Bronchial epithelial cell (primary cell): ENCODE measurements at regions not wholly inside any gene's neighbourhood (a gene's known extent, or its start where the extent isn't known, plus 50 kb on each side); places are given as distances from the start of the nearest gene placed in this dataset.
A peak's percentile ranks its signal among the peaks of the same experiment; 100 is the strongest.

Experiments
- DNase-seq: peaks from one replicate; pipeline ENCODE4 v3.0.0-alpha.2; 2010; ENCODE audit warnings: low read depth
- FAIRE-seq: peaks from 2 replicates; lab custom pipeline; 2011; peaks lifted over from hg19 to GRCh38; lab: Jason Lieb, UNC
- H3K27me3 ChIP-seq: 2 replicates; pipeline ENCODE4 v1.5.1; 2011; ENCODE audit warnings: low read length; ENCODE audit not compliant: control insufficient read depth, insufficient read depth
- H3K36me3 ChIP-seq: 2 replicates; pipeline ENCODE4 v1.5.1; 2011; ENCODE audit warnings: low read length; ENCODE audit not compliant: control insufficient read depth, insufficient read depth
- H3K4me3 ChIP-seq: 2 replicates; pipeline ENCODE4 v1.5.1; 2011; ENCODE audit warnings: mild to moderate bottlenecking, low read depth, low read length, control low read depth
- CTCF ChIP-seq: IDR thresholded peaks from 2 replicates; pipeline ENCODE4 v1.5.1; 2011; ENCODE audit warnings: mild to moderate bottlenecking, moderate library complexity, low read length, control low read depth, inconsistent platforms; ENCODE audit not compliant: insufficient read depth, severe bottlenecking

GRCh38 chr5:82353522-82353921, 75.4 kb upstream of the RPS23 start:
- no peaks in the 10 kb centered on the region for H3K27me3 ChIP-seq
- H3K36me3 ChIP-seq: no peaks in the 10 kb centered on the region
- FAIRE-seq: no peak

GRCh38 chr5:82352146-82352791, 74.1 kb upstream of the RPS23 start:
- Histone ChIP-seq H3K36me3 (no peaks in the 10 kb centered on the region), H3K4me3 (no peak overlapping the region), H3K27me3 (no peaks in the 10 kb centered on the region)
- FAIRE-seq: no peak
- TF ChIP-seq CTCF: no peak
- peak; percentile 86 for DNase-seq

More at GRCh38 chr5:82353522-82353921, 75.4 kb upstream of the RPS23 start:
- TF ChIP-seq CTCF: no peak
- H3K4me3 ChIP-seq: no peak overlapping the region
- no peak for DNase-seq

GRCh38 chr5:82351754-82352145, 73.6 kb upstream of the RPS23 start:
- H3K4me3 ChIP-seq: no peak overlapping the region
- FAIRE-seq (no peak), DNase-seq (peak; percentile 76)
- H3K27me3 ChIP-seq: no peaks in the 10 kb centered on the region
- TF ChIP-seq CTCF: peak; percentile 54
- H3K36me3 ChIP-seq: no peaks in the 10 kb centered on the region

GRCh38 chr5:82351297-82351696, 73.1 kb upstream of the RPS23 start:
- FAIRE-seq (no peak), DNase-seq (no peak)
- Histone ChIP-seq H3K27me3 (no peaks in the 10 kb centered on the region), H3K4me3 (no peak overlapping the region), H3K36me3 (no peaks in the 10 kb centered on the region)
- TF ChIP-seq CTCF: no peak

- H3K36me3 ChIP-seq: no peaks in the 10 kb centered on the region
- DNase-seq: peak; percentile 28
- FAIRE-seq: no peak
- H3K27me3 ChIP-seq: no peaks in the 10 kb centered on the region
- peak; percentile 65 for TF ChIP-seq CTCF
- H3K4me3 ChIP-seq: no peak overlapping the region
Observed at GRCh38 chr5:82349652-82350051, 71.5 kb upstream of the RPS23 start.
